PC-3 (cell line): ENCODE measurements at regions not wholly inside any gene's neighbourhood (a gene's known extent, or its start where the extent isn't known, plus 50 kb on each side); places are given as distances from the start of the nearest gene placed in this dataset.

Experiments
- ATAC-seq: fragments of 200-7000 bp; cut with Tn5 transposase; 2 replicates; pipeline ENCODE4 v1.9.1; 2020; ENCODE audit warnings: mild to moderate bottlenecking, moderate library complexity
- BruUV-seq: library from RNA; stranded (reverse); fragments of 400-500 nt; replicated peaks from 2 replicates; lab custom pipeline; 2021; lab: Mats Ljungman, UMichigan
- CTCF ChIA-PET: fragments of 300-600 bp; sonication (Branson Sonifier 250); formaldehyde crosslinking; loops from one replicate; lab custom pipeline; 2022; ENCODE audit warnings: antibody characterized with exemption; lab: Charles Lee
- POLR2A ChIA-PET: fragments of 300-600 bp; sonication (Branson Sonifier 250); formaldehyde crosslinking; loops from one replicate; lab custom pipeline; 2022; ENCODE audit warnings: antibody characterized with exemption; ENCODE audit not compliant: unreplicated experiment; lab: Charles Lee
- DNase-seq: peaks from one replicate; pipeline ENCODE4 v3.0.0-alpha.2; 2015
- H2AFZ ChIP-seq: fragments of 300-600 bp; sonication (generic); 2 replicates; pipeline ENCODE4 v1.6.0; 2016; ENCODE audit warnings: antibody characterized with exemption, low read length
- H3F3A ChIP-seq: fragments of 300-600 bp; sonication (generic); one replicate; pipeline ENCODE4 v1.6.0; 2017; ENCODE audit warnings: antibody characterized with exemption, low read length, control low read depth, mild to moderate bottlenecking; ENCODE audit not compliant: unreplicated experiment
- H3K27ac ChIP-seq: fragments of 300-600 bp; sonication (generic); 2 replicates; pipeline ENCODE4 v1.5.1; 2016; ENCODE audit warnings: mild to moderate bottlenecking, low read length
- H3K27me3 ChIP-seq: fragments of 300-600 bp; sonication (generic); 2 replicates; pipeline ENCODE4 v1.6.1; 2016; ENCODE audit warnings: low read length, mixed read lengths
- H3K36me3 ChIP-seq: fragments of 300-600 bp; sonication (generic); 2 replicates; pipeline ENCODE4 v1.6.1; 2016; ENCODE audit warnings: low read depth, mixed run types, low read length, mixed read lengths
- H3K4me1 ChIP-seq: fragments of 300-600 bp; sonication (generic); 2 replicates; pipeline ENCODE4 v1.5.1; 2016; ENCODE audit warnings: low read length; ENCODE audit not compliant: insufficient read depth
- H3K4me2 ChIP-seq: fragments of 300-600 bp; sonication (generic); 2 replicates; pipeline ENCODE4 v1.6.0; 2016; ENCODE audit warnings: low read length
- H3K4me3 ChIP-seq: fragments of 300-600 bp; sonication (generic); 2 replicates; pipeline ENCODE4 v1.5.1; 2016; ENCODE audit warnings: mild to moderate bottlenecking, low read length, mixed read lengths
- H3K79me2 ChIP-seq: fragments of 300-600 bp; sonication (generic); 2 replicates; pipeline ENCODE4 v1.6.1; 2017; ENCODE audit warnings: low read length, mixed read lengths
- H3K9ac ChIP-seq: fragments of 300-600 bp; sonication (generic); 2 replicates; pipeline ENCODE4 v1.6.0; 2016; ENCODE audit warnings: mild to moderate bottlenecking, low read length
- H3K9me2 ChIP-seq: fragments of 300-600 bp; sonication (generic); replicated peaks from 2 replicates; pipeline ENCODE4 v1.6.1; 2016; ENCODE audit warnings: mixed run types, low read length, mixed read lengths
- H3K9me3 ChIP-seq: fragments of 300-600 bp; sonication (generic); 2 replicates; pipeline ENCODE4 v1.6.1; 2016; ENCODE audit warnings: low read length, mixed read lengths
- H4K20me1 ChIP-seq: fragments of 300-600 bp; sonication (generic); 2 replicates; pipeline ENCODE4 v1.6.1; 2016; ENCODE audit warnings: low read length, mixed read lengths
- CTCF ChIP-seq: fragments of 300-600 bp; sonication (generic); conservative IDR thresholded peaks from 2 replicates; pipeline ENCODE4 v1.5.1; 2017; ENCODE audit warnings: antibody characterized with exemption, low read depth, mild to moderate bottlenecking, low read length
- EZH2 ChIP-seq: fragments of 300-600 bp; sonication (generic); IDR thresholded peaks from one replicate; pipeline ENCODE4 v1.6.1; 2017; ENCODE audit warnings: antibody characterized with exemption, mild to moderate bottlenecking, low read length; ENCODE audit not compliant: unreplicated experiment
- EZH2phosphoT487 ChIP-seq: fragments of 300-600 bp; sonication (generic); IDR thresholded peaks from 2 replicates; pipeline ENCODE4 v1.6.1; 2018; ENCODE audit warnings: mild to moderate bottlenecking, antibody characterized with exemption, low read length, borderline replicate concordance
- intact Hi-C: fragments of 100-400 bp; cut with micrococcal nuclease; formaldehyde crosslinking; loops from 2 replicates; pipeline ENCODE4 v1.9.0; 2023

DNA sequence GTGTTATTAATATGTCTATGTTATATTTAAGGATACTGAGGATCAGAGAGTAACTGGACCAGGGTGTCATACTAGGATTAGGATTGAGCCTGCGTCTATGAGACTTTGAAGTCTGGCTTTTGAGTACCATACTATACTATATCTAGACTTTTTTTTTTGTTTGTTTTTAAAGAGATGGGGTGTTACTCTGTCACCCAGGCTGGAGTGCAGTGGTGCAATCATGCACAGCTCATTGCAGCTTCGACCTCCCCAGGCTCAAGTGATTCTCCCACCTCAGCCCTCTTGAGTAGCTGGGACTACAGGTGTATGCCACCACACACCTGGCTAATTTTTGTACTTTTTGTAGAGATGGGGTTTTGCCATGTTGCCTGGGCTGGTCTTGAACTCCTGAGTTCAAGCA is 66.2 kb upstream of the MAP4K3 start:
- ChIA-PET CTCF (interaction anchor here (0.6 kb wide), 1 partner anchor 213 kb away, joined by 3 read pairs; no protein-coding TSS in a partner anchor), POLR2A (no interaction called here)
- H3K79me2 ChIP-seq, result no peaks in the 10 kb centered on the region
- ATAC-seq, result no peak
- H3K27me3 ChIP-seq, result no peaks in the 10 kb centered on the region
- peaks cover 49% of the 10 kb centered on the region for H3K4me1 ChIP-seq
- H3K36me3 ChIP-seq, result no peaks in the 10 kb centered on the region
- BruUV-seq, result no TSS peak
- no peaks in the 10 kb centered on the region for H3F3A ChIP-seq
- no peak overlapping the region for H3K4me2 ChIP-seq
- no peak for DNase-seq
- no peak overlapping the region for H3K4me3 ChIP-seq
- no peaks in the 10 kb centered on the region for H3K9me3 ChIP-seq
- H3K27ac ChIP-seq, result no peak overlapping the region
- no peak overlapping the region for H3K9ac ChIP-seq
- intact Hi-C loops, result no loop called here
- no peaks in the 10 kb centered on the region for H3K9me2 ChIP-seq
- no peak overlapping the region for H2AFZ ChIP-seq
- TF ChIP-seq EZH2 (no peak), CTCF (no peak), EZH2phosphoT487 (no peak)
- H4K20me1 ChIP-seq, result no peaks in the 10 kb centered on the region

GRCh38 chr2:39504790-39505335 is 67.8 kb upstream of the MAP4K3 start:
- H3K36me3 ChIP-seq, result no peaks in the 10 kb centered on the region
- CTCF ChIA-PET, result no interaction called here
- H3K9me2 ChIP-seq, result no peaks in the 10 kb centered on the region
- no TSS peak for BruUV-seq
- ATAC-seq (peak; percentile 59), DNase-seq (peak; percentile 75)
- H3K27ac ChIP-seq, result peak overlapping the region; percentile 98
- no peaks in the 10 kb centered on the region for H4K20me1 ChIP-seq
- peak overlapping the region; percentile 81 for H3K9ac ChIP-seq
- no peaks in the 10 kb centered on the region for H3K9me3 ChIP-seq
- intact Hi-C loops, result loop anchor here (5.0 kb wide), 2 partner anchors 68 to 123 kb away; partner anchors contain the start of gene MAP4K3
- H2AFZ ChIP-seq, result 0 out of 2 replicates have a peak overlapping the region, but pooled peaks have one; percentile 8
- no peaks in the 10 kb centered on the region for H3F3A ChIP-seq
- peaks cover 42% of the 10 kb centered on the region for H3K4me1 ChIP-seq
- H3K4me3 ChIP-seq, result no peak overlapping the region
- TF ChIP-seq EZH2 (no peak), EZH2phosphoT487 (no peak), CTCF (no peak)
- no peaks in the 10 kb centered on the region for H3K79me2 ChIP-seq
- no peaks in the 10 kb centered on the region for H3K27me3 ChIP-seq
- H3K4me2 ChIP-seq, result peak overlapping the region; percentile 47
- POLR2A ChIA-PET, result no interaction called here

- Histone ChIP-seq H3K27me3 (no peaks in the 10 kb centered on the region), H3K4me2 (peak overlapping the region; percentile 47), H3F3A (no peaks in the 10 kb centered on the region), H3K9me3 (no peaks in the 10 kb centered on the region), H3K4me1 (peaks cover 42% of the 10 kb centered on the region), H3K9ac (peak overlapping the region; percentile 81), H3K36me3 (no peaks in the 10 kb centered on the region), H2AFZ (no peak overlapping the region), H3K9me2 (no peaks in the 10 kb centered on the region), H3K79me2 (no peaks in the 10 kb centered on the region), H3K4me3 (no peak overlapping the region), H3K27ac (peak overlapping the region; percentile 98), H4K20me1 (no peaks in the 10 kb centered on the region)
- no TSS peak for BruUV-seq
- no peak for TF ChIP-seq EZH2
- no peak for TF ChIP-seq CTCF
- TF ChIP-seq EZH2phosphoT487, result no peak
- intact Hi-C loops, result loop anchor here (5.0 kb wide), 2 partner anchors 69 to 124 kb away; partner anchors contain the start of gene MAP4K3
- POLR2A ChIA-PET, result no interaction called here
- DNase-seq (peak; percentile 64), ATAC-seq (peak; percentile 66)
- CTCF ChIA-PET, result interaction anchor here (0.6 kb wide), 1 partner anchor 114 kb away, joined by 4 read pairs; no protein-coding TSS in a partner anchor
These were observed 69.1 kb upstream of the MAP4K3 start for GRCh38 chr2:39506215-39506614.
